Stomach (tissue), 8 donors: ENCODE measurements at regions not wholly inside any gene's neighbourhood (a gene's known extent, or its start where the extent isn't known, plus 50 kb on each side); places are given as distances from the start of the nearest gene placed in this dataset.
A peak's percentile ranks its signal among the peaks of the same experiment; 100 is the strongest.

Source experiments
- DNase-seq, 2 donors: peaks; one replicate each; pipeline versions ENCODE4 v3.0.0 to v3.0.0-alpha.2; 2013 to 2019
- H3K27ac ChIP-seq, 5 donors: fragments of 200-600 bp in 4 of 5; sonication (generic) in 4 of 5; one replicate each; pipeline ENCODE4 v1.5.1; 2013 to 2019; ENCODE audit warnings: mild to moderate bottlenecking in 1 of 5, moderate library complexity in 1 of 5
- H3K27me3 ChIP-seq, 3 donors: fragments of 200-600 bp; sonication (generic); one replicate each; pipeline ENCODE4 v1.5.1; 2017 to 2019; ENCODE audit warnings: mixed run types in 1 of 3
- H3K36me3 ChIP-seq, 4 donors: fragments of 200-600 bp; sonication (generic); 1 replicate in 3 of 4; 2 replicates in 1 of 4; pipeline ENCODE4 v1.5.1; 2016 to 2019
- H3K4me1 ChIP-seq, 4 donors: fragments of 200-600 bp; sonication (generic); one replicate each; pipeline ENCODE4 v1.5.1; 2016 to 2019
- H3K4me3 ChIP-seq, 4 donors: fragments of 200-600 bp; sonication (generic) in 3 of 4; one replicate each; pipeline ENCODE4 v1.5.1; 2016 to 2019; ENCODE audit warnings: mild to moderate bottlenecking in 1 of 4
- H3K9me3 ChIP-seq, 4 donors: fragments of 200-600 bp; sonication (generic); one replicate each; pipeline ENCODE4 v1.5.1; 2016 to 2019
- CTCF ChIP-seq, 7 experiments: fragments of 450-650 bp in 4 of 7; fragments of 200-600 bp in 3 of 7; sonication (generic) in 3 of 7; IDR thresholded peaks; one replicate each; pipeline ENCODE4 v1.5.1; 2016 to 2019; ENCODE audit warnings: antibody characterized with exemption in 7 of 7, control low read depth in 2 of 7, mild to moderate bottlenecking in 1 of 7
- EP300 ChIP-seq: sonication (generic); formaldehyde crosslinking; IDR thresholded peaks from one replicate; pipeline ENCODE4 v1.6.1; 2017; ENCODE audit warnings: antibody characterized with exemption
- POLR2A ChIP-seq, 4 donors: fragments of 450-650 bp; IDR thresholded peaks; one replicate each; pipeline ENCODE4 v1.6.1; 2016; ENCODE audit warnings: antibody characterized with exemption in 4 of 4, control low read depth in 2 of 4, mild to moderate bottlenecking in 1 of 4, moderate library complexity in 1 of 4
- POLR2AphosphoS5 ChIP-seq, 3 donors: sonication (generic); formaldehyde crosslinking; IDR thresholded peaks; one replicate each; pipeline ENCODE4 v1.6.1; 2016; ENCODE audit warnings: antibody characterized with exemption in 3 of 3
- WGBS, 5 donors: extraction: QIAGEN DNeasy Blood & Tissue Kit in 3 of 5; methylation state at CpG; one replicate each; pipeline versions ENCODE4 v1.1.5 to v1.1.7; 2013 to 2018; 5-methylcytosine and 5-hydroxymethylcytosine counted together
- intact Hi-C: fragments of 100-400 bp; cut with DNase I; formaldehyde crosslinking; loops from one replicate; pipeline ENCODE4 v1.15.1; 2023; ENCODE audit warnings: low total_unique reads
- donor health status: healthy with polysubstance abuse.
- donor health status: Bipolar disorder and iron deficiency.
- donor health status: healthy.

- no peak overlapping the region for H3K27ac ChIP-seq
- intact Hi-C loops: no loop called here
- no peaks in the 10 kb centered on the region for H3K9me3 ChIP-seq
- H3K4me1 ChIP-seq: no peaks in the 10 kb centered on the region
- no peak for DNase-seq
- 54 to 66% (median 59%) methylated on average over 2 of the region's 2 CpGs for WGBS, 5 donors
- no peak overlapping the region for H3K4me3 ChIP-seq
- no peaks in the 10 kb centered on the region for H3K27me3 ChIP-seq
- no peak for TF ChIP-seq EP300
- no peak for TF ChIP-seq POLR2A (IDR thresholded peaks at IDR 0.05)
- no peak for TF ChIP-seq CTCF (IDR thresholded peaks at IDR 0.05)
- TF ChIP-seq POLR2AphosphoS5 (IDR thresholded peaks at IDR 0.05): no peak
- no peaks in the 10 kb centered on the region for H3K36me3 ChIP-seq
These were observed 251.1 kb downstream of the GPR37 start for GRCh38 chr7:124514471-124514870.

- Histone ChIP-seq H3K4me3 (no peak overlapping the region), H3K27ac (no peak overlapping the region), H3K36me3 (no peaks in the 10 kb centered on the region), H3K27me3 (no peaks in the 10 kb centered on the region), H3K4me1 (no peaks in the 10 kb centered on the region), H3K9me3 (peaks cover 0 to 4% (median 0%) of the 10 kb centered on the region in 4 donors)
- peak in 1 of 2 donors; percentile 33 for DNase-seq
- intact Hi-C loops: no loop called here
- no peak for TF ChIP-seq POLR2AphosphoS5 (IDR thresholded peaks at IDR 0.05)
- no peak for TF ChIP-seq EP300
- TF ChIP-seq POLR2A (IDR thresholded peaks at IDR 0.05): no peak
- WGBS, 5 donors: 36 to 67% (median 57%) methylated on average over 3 of the region's 3 CpGs
These were observed 268.4 kb downstream of the GPR37 start for GRCh38 chr7:124497176-124497575.

- no peak overlapping the region for H3K4me3 ChIP-seq
- H3K27ac ChIP-seq: no peak overlapping the region
- 19 to 42% (median 23%) methylated on average over 3 of the region's 3 CpGs for WGBS, 5 donors
- H3K36me3 ChIP-seq: no peaks in the 10 kb centered on the region
- no peaks in the 10 kb centered on the region for H3K9me3 ChIP-seq
- DNase-seq: peak in 1 of 2 donors; percentile 4
- TF ChIP-seq CTCF (IDR thresholded peaks at IDR 0.05): no peak
- TF ChIP-seq POLR2AphosphoS5 (IDR thresholded peaks at IDR 0.05): no peak
- no peak for TF ChIP-seq EP300
- no peak for TF ChIP-seq POLR2A (IDR thresholded peaks at IDR 0.05)
- H3K27me3 ChIP-seq: no peaks in the 10 kb centered on the region
- intact Hi-C loops: no loop called here
- peaks cover 0 to 8% (median 0%) of the 10 kb centered on the region in 4 donors for H3K4me1 ChIP-seq
These were observed 275.7 kb downstream of the GPR37 start for GRCh38 chr7:124489925-124490324.

- TF ChIP-seq POLR2AphosphoS5 (IDR thresholded peaks at IDR 0.05) (no peak), POLR2A (IDR thresholded peaks at IDR 0.05) (no peak), EP300 (no peak), CTCF (IDR thresholded peaks at IDR 0.05) (no peak)
These were observed 276.3 kb downstream of the GPR37 start for GRCh38 chr7:124489082-124489819.

GRCh38 chr7:124482229-124482628 lies 283.4 kb downstream of the GPR37 start:
- TF ChIP-seq CTCF (IDR thresholded peaks at IDR 0.05): no peak
- no peak for TF ChIP-seq POLR2AphosphoS5 (IDR thresholded peaks at IDR 0.05)
- no peak for TF ChIP-seq EP300
- no peak for TF ChIP-seq POLR2A (IDR thresholded peaks at IDR 0.05)
- H3K36me3 ChIP-seq: no peaks in the 10 kb centered on the region
- no peak overlapping the region for H3K4me3 ChIP-seq
- 58 to 74% (median 66%) methylated on average over 2 of the region's 2 CpGs for WGBS, 5 donors
- intact Hi-C loops: no loop called here
- no peaks in the 10 kb centered on the region for H3K4me1 ChIP-seq
- DNase-seq: no peak
- H3K27me3 ChIP-seq: no peaks in the 10 kb centered on the region
- no peaks in the 10 kb centered on the region for H3K9me3 ChIP-seq
- no peak overlapping the region for H3K27ac ChIP-seq

More at GRCh38 chr7:124489082-124489819, 276.3 kb downstream of the GPR37 start:
- WGBS, 5 donors: 52 to 70% (median 57%) methylated on average over 5 of the region's 5 CpGs
- no peaks in the 10 kb centered on the region for H3K36me3 ChIP-seq
- H3K27ac ChIP-seq: no peak overlapping the region
- DNase-seq: no peak
- H3K4me1 ChIP-seq: peaks cover 0 to 8% (median 0%) of the 10 kb centered on the region in 4 donors
- intact Hi-C loops: no loop called here
- no peaks in the 10 kb centered on the region for H3K27me3 ChIP-seq
- H3K9me3 ChIP-seq: no peaks in the 10 kb centered on the region
- no peak overlapping the region for H3K4me3 ChIP-seq
